HEK293 (cell line): ENCODE measurements at regions not wholly inside any gene's neighbourhood (a gene's known extent, or its start where the extent isn't known, plus 50 kb on each side); places are given as distances from the start of the nearest gene placed in this dataset.

Source experiments
- CTCF ChIA-PET: fragments of 350-600 bp; formaldehyde crosslinking; extraction: SDS; loops from one replicate; lab custom pipeline; 2021; ENCODE audit warnings: antibody characterized with exemption; lab: Yijun Ruan, JAX
- POLR2A ChIA-PET: fragments of 300-600 bp; formaldehyde crosslinking; extraction: SDS; loops from one replicate; lab custom pipeline; 2020; ENCODE audit warnings: antibody characterized with exemption, inconsistent platforms; lab: Yijun Ruan, JAX
- H3K27ac ChIP-seq: fragments of 200-500 bp; sonication (Bioruptor generic); 2 replicates; pipeline ENCODE4 v1.5.1; 2014; ENCODE audit warnings: low read depth, low read length, control low read depth, inconsistent platforms; ENCODE audit errors: extremely low read depth
- H3K36me3 ChIP-seq, 2 experiments: fragments of 200-500 bp in 1 of 2; sonication (Bioruptor generic) in 1 of 2; 1 replicate in 1 of 2; 2 replicates in 1 of 2; pipeline ENCODE4 v1.5.1; 2014 to 2017; ENCODE audit warnings: inconsistent platforms in 2 of 2, low read length in 2 of 2; ENCODE audit not compliant: control insufficient read depth in 2 of 2, insufficient read depth in 1 of 2
- H3K4me1 ChIP-seq: fragments of 200-500 bp; sonication (Bioruptor generic); 2 replicates; pipeline ENCODE4 v1.5.1; 2014; ENCODE audit warnings: mild to moderate bottlenecking, low read length, inconsistent platforms; ENCODE audit not compliant: control insufficient read depth, insufficient read depth
- H3K4me3 ChIP-seq: 2 replicates; pipeline ENCODE4 v1.5.1; 2011; ENCODE audit warnings: low read depth, mild to moderate bottlenecking, control low read depth, low read length, moderate library complexity
- H3K9me3 ChIP-seq: fragments of 200-500 bp; sonication (Bioruptor generic); 2 replicates; pipeline ENCODE4 v1.5.1; 2014; ENCODE audit warnings: low read depth, low read length, inconsistent platforms; ENCODE audit not compliant: control insufficient read depth, insufficient read depth
- BCL11A ChIP-seq: fragments of 450-650 bp; formaldehyde crosslinking; IDR thresholded peaks from 2 replicates; pipeline ENCODE4 v1.5.1; 2016; ENCODE audit warnings: low read depth, missing biosample characterization, missing genetic modification characterization
- EGR2 ChIP-seq: fragments of 450-650 bp; formaldehyde crosslinking; IDR thresholded peaks from 2 replicates; pipeline ENCODE4 v1.5.1; 2016; ENCODE audit warnings: low read depth, missing biosample characterization, missing genetic modification characterization
- GLI4 ChIP-seq: fragments of 450-650 bp; formaldehyde crosslinking; IDR thresholded peaks from 2 replicates; pipeline ENCODE4 v1.5.1; 2016; ENCODE audit warnings: missing biosample characterization, missing genetic modification characterization
- MEIS1 ChIP-seq: sonication (generic); formaldehyde crosslinking; IDR thresholded peaks from 2 replicates; pipeline ENCODE4 v1.8.1; 2022; ENCODE audit warnings: missing genetic modification reagents, mild to moderate bottlenecking, borderline replicate concordance
- REPIN1 ChIP-seq: fragments of 450-650 bp; formaldehyde crosslinking; IDR thresholded peaks from 2 replicates; pipeline ENCODE4 v1.5.1; 2017; ENCODE audit warnings: missing biosample characterization, missing genetic modification characterization, low read depth
- SP3 ChIP-seq: fragments of 450-650 bp; formaldehyde crosslinking; IDR thresholded peaks from 2 replicates; pipeline ENCODE4 v1.5.1; 2016; ENCODE audit warnings: missing biosample characterization, missing genetic modification characterization
- YY1 ChIP-seq: fragments of 450-650 bp; formaldehyde crosslinking; IDR thresholded peaks from 2 replicates; pipeline ENCODE4 v1.5.1; 2018; ENCODE audit warnings: missing biosample characterization, missing genetic modification characterization
- ZBTB1 ChIP-seq: fragments of 450-650 bp; formaldehyde crosslinking; IDR thresholded peaks from 2 replicates; pipeline ENCODE4 v1.5.1; 2016; ENCODE audit warnings: missing biosample characterization, missing genetic modification characterization
- ZEB2 ChIP-seq: fragments of 450-650 bp; formaldehyde crosslinking; IDR thresholded peaks from 2 replicates; pipeline ENCODE4 v1.5.1; 2016; ENCODE audit warnings: missing biosample characterization, missing genetic modification characterization
- ZFP37 ChIP-seq: fragments of 450-650 bp; formaldehyde crosslinking; IDR thresholded peaks from 2 replicates; pipeline ENCODE4 v1.5.1; 2016; ENCODE audit warnings: missing biosample characterization, missing genetic modification characterization
- ZIC2 ChIP-seq: fragments of 450-650 bp; formaldehyde crosslinking; IDR thresholded peaks from 2 replicates; pipeline ENCODE4 v1.5.1; 2016; ENCODE audit warnings: missing biosample characterization, missing genetic modification characterization
- ZNF19 ChIP-seq: fragments of 450-650 bp; formaldehyde crosslinking; IDR thresholded peaks from 2 replicates; pipeline ENCODE4; 2016; ENCODE audit warnings: missing biosample characterization, missing genetic modification characterization, low read depth
- ZNF23 ChIP-seq: fragments of 450-650 bp; formaldehyde crosslinking; IDR thresholded peaks from 2 replicates; pipeline ENCODE4 v1.5.1; 2016; ENCODE audit warnings: missing biosample characterization, missing genetic modification characterization, borderline replicate concordance
- ZNF623 ChIP-seq: fragments of 450-650 bp; formaldehyde crosslinking; IDR thresholded peaks from 2 replicates; pipeline ENCODE4 v1.5.1; 2016; ENCODE audit warnings: missing biosample characterization, missing genetic modification characterization
- ZNF629 ChIP-seq: fragments of 450-650 bp; formaldehyde crosslinking; IDR thresholded peaks from 2 replicates; pipeline ENCODE4 v1.5.1; 2017; ENCODE audit warnings: missing biosample characterization, missing genetic modification characterization
- ZNF768 ChIP-seq: fragments of 450-650 bp; formaldehyde crosslinking; IDR thresholded peaks from 2 replicates; pipeline ENCODE4 v1.5.1; 2018; ENCODE audit warnings: missing biosample characterization, mild to moderate bottlenecking, missing genetic modification characterization
- TF ChIP-seq, protein P1 (sequence below): fragments of 450-650 bp; IDR thresholded peaks from 2 replicates; pipeline ENCODE4 v1.5.1; 2018; ENCODE audit warnings: missing biosample characterization, mild to moderate bottlenecking, missing genetic modification characterization
- TF ChIP-seq, protein P2 (sequence below): fragments of 450-650 bp; formaldehyde crosslinking; IDR thresholded peaks from 2 replicates; pipeline ENCODE4 v1.5.1; 2016; ENCODE audit warnings: missing biosample characterization, missing genetic modification characterization
- TF ChIP-seq, protein P3 (sequence below): IDR thresholded peaks from 2 replicates; pipeline ENCODE4 v1.6.1; 2011; ENCODE audit warnings: mild to moderate bottlenecking, low read depth, low read length, borderline replicate concordance

DNA sequence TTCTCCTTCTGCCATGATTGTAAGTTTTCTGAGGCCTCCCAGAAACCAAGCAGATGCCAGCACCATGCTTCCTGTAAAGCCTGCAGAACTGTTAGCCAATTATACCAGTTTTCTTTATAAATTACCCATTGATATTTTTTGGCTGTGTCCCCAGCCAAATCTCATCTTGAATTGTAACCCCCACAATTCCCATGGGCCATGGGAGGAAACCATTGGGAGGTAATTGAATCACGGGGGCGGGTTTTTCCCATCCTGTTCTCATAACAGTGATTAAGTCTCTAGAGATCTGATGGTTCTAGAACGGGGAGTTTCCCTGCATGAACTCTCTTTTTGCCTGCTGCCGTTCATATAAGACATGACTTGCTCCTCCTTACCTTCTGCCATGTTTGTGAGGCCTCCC, 788.5 kb downstream of the C6orf118 start:
- no peak for TF ChIP-seq ZEB2 (tag by site-specific recombination)
- TF ChIP-seq SP3 (tag by site-specific recombination): no peak
- TF ChIP-seq, protein P1, sequence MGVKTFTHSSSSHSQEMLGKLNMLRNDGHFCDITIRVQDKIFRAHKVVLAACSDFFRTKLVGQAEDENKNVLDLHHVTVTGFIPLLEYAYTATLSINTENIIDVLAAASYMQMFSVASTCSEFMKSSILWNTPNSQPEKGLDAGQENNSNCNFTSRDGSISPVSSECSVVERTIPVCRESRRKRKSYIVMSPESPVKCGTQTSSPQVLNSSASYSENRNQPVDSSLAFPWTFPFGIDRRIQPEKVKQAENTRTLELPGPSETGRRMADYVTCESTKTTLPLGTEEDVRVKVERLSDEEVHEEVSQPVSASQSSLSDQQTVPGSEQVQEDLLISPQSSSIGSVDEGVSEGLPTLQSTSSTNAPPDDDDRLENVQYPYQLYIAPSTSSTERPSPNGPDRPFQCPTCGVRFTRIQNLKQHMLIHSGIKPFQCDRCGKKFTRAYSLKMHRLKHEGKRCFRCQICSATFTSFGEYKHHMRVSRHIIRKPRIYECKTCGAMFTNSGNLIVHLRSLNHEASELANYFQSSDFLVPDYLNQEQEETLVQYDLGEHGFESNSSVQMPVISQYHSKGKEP (tag by site-specific recombination): no peak
- no peak for TF ChIP-seq ZIC2 (tag by site-specific recombination)
- no peak for TF ChIP-seq ZBTB1 (tag by site-specific recombination)
- TF ChIP-seq, protein P2, sequence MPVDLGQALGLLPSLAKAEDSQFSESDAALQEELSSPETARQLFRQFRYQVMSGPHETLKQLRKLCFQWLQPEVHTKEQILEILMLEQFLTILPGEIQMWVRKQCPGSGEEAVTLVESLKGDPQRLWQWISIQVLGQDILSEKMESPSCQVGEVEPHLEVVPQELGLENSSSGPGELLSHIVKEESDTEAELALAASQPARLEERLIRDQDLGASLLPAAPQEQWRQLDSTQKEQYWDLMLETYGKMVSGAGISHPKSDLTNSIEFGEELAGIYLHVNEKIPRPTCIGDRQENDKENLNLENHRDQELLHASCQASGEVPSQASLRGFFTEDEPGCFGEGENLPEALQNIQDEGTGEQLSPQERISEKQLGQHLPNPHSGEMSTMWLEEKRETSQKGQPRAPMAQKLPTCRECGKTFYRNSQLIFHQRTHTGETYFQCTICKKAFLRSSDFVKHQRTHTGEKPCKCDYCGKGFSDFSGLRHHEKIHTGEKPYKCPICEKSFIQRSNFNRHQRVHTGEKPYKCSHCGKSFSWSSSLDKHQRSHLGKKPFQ: no peak
- TF ChIP-seq BCL11A (tag by site-specific recombination): no peak
- TF ChIP-seq, protein P3, sequence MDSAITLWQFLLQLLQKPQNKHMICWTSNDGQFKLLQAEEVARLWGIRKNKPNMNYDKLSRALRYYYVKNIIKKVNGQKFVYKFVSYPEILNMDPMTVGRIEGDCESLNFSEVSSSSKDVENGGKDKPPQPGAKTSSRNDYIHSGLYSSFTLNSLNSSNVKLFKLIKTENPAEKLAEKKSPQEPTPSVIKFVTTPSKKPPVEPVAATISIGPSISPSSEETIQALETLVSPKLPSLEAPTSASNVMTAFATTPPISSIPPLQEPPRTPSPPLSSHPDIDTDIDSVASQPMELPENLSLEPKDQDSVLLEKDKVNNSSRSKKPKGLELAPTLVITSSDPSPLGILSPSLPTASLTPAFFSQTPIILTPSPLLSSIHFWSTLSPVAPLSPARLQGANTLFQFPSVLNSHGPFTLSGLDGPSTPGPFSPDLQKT: no peak
- TF ChIP-seq YY1 (tag by site-specific recombination): no peak
- no peak overlapping the region for H3K4me3 ChIP-seq
- H3K36me3 ChIP-seq: no peaks in the 10 kb centered on the region
- H3K9me3 ChIP-seq: no peaks in the 10 kb centered on the region
- CTCF ChIA-PET: no interaction called here
- no peak overlapping the region for H3K27ac ChIP-seq
- POLR2A ChIA-PET: no interaction called here
- H3K4me1 ChIP-seq: no peaks in the 10 kb centered on the region

DNA sequence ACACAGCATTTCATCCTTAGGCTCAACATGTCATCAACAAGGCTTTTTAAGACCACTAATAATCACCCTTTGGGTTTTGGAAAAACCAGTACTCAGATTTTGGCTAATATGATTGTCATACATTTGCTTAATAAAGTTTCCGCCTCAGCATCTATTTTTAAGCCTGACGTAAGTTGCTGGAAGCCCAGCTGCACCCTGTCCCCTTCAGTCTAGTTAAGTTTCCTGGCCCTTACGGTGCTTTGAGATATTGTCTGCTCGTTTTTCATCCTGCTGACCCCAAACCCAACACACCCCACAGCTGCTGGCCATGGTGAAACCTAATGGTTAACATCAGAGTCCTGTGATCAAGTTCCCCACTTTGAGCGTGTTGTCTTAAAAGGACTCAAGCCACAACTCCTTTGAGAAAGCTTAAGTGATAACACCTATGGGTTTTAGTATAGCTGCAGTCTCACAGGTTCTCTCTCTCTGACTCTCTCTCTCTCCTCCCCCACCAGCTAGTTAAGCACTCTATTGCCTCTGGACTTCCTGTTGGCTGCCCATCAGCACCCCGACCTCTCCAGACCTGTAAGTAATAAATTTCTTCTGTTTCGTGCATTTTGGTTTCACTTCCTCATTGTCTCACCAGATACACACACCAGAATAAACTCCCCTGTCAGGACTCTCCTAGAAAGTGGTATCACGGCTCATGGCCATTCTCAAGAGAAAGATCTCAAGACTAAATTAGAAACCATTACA, 802.0 kb downstream of the C6orf118 start:
- Histone ChIP-seq H3K9me3 (no peaks in the 10 kb centered on the region), H3K27ac (no peak overlapping the region)
- TF ChIP-seq REPIN1 (tag by site-specific recombination) (no peak), ZNF768 (tag by site-specific recombination) (no peak), ZNF623 (tag by site-specific recombination) (no peak), ZNF23 (tag by site-specific recombination) (no peak), ZFP37 (no peak)
- TF ChIP-seq, all 188 proteins: peak for 0
- ChIA-PET POLR2A (no interaction called here), CTCF (no interaction called here)
- Histone ChIP-seq H3K4me3 (no peak overlapping the region), H3K4me1 (no peaks in the 10 kb centered on the region), H3K36me3 (no peaks in the 10 kb centered on the region)

DNA sequence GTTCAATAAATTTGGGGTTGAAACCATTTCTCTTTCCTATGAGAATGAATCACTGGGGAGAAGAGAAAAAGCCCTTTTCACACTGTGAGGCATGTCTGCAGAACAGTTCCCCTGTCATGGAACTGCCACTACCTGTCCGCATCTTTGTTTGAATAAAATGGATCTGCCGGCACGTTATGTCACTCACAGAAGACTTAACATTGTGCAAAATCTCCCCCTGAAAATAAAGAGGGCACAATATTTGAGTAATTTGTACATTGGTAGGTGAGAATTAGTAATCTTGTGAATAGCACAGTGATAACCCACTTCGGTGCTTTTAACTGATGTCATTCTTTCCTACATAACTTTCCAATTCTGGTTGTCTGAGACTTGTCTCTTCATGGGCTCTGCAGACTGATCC, 804.0 kb downstream of the C6orf118 start:
- no peaks in the 10 kb centered on the region for H3K4me1 ChIP-seq
- H3K36me3 ChIP-seq: no peaks in the 10 kb centered on the region
- no peaks in the 10 kb centered on the region for H3K9me3 ChIP-seq
- H3K27ac ChIP-seq: no peak overlapping the region
- ChIA-PET CTCF (no interaction called here), POLR2A (interaction anchor here (0.5 kb wide), 1 partner anchor 879 kb away, joined by 11 read pairs; no protein-coding TSS in a partner anchor)
- TF ChIP-seq EGR2 (tag by site-specific recombination): no peak
- TF ChIP-seq MEIS1 (CRISPR knock-in tag): no peak
- no peak for TF ChIP-seq ZNF629 (tag by site-specific recombination)
- no peak for TF ChIP-seq GLI4 (tag by site-specific recombination)
- no peak for TF ChIP-seq ZNF19 (tag by site-specific recombination)
- H3K4me3 ChIP-seq: no peak overlapping the region
